ENCODE measurements at regions not wholly inside any gene's neighbourhood (a gene's known extent, or its start where the extent isn't known, plus 50 kb on each side); places are given as distances from the start of the nearest gene placed in this dataset.

DNA sequence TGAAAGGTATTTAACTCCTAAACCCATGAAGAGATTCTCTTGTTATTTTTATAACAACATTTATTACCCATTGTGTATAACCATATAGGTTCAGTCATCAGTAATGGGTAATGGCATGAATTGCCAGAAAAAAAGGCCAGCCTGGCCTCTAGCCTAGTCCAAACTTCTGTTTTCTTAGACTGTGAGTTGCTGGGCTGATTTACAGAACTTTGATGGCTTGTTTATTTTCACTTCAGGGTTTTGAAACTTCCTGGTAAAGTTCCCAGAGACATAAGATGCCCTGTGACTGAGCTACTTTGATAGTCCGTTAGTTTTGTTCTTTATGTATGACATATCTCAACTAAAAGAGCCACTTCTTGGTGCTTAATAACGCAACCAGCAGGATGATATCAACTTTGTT lies 164.8 kb downstream of the METTL4 start:
- DNase-seq (ENCODE audit: low read depth in 3 of 3, low spot score in 1 of 3): no peak

GRCh38 chr18:2407961-2408360 lies 163.3 kb downstream of the METTL4 start:
- no peak for DNase-seq (ENCODE audit: low read depth in 3 of 3, low spot score in 1 of 3)

GRCh38 chr18:2409906-2410305 lies 161.4 kb downstream of the METTL4 start:
- DNase-seq (ENCODE audit: low read depth in 3 of 3, low spot score in 1 of 3): no peak

DNA sequence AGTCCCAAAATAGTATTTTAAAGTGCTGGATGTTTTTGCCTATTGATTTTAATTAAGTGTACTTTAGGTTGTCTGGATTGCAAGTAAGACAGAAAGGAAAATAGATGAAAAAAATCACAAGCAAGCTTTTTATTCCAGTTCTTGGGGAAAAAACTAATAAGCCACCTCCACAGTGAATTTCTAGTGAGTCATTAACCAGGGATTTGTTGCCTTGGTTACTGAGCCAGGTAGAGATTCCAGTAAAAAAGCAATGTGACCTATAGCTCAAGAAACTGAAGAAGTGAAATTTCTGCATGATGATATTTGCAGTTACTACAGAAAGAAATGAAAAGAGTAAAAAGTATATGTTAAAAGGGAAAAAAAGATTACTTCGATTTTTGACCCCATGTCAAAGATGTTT lies 160.6 kb downstream of the METTL4 start:
- DNase-seq (ENCODE audit: low read depth in 3 of 3, low spot score in 1 of 3): no peak

GRCh38 chr18:2411381-2411960 lies 159.8 kb downstream of the METTL4 start:
- DNase-seq (ENCODE audit: low read depth in 3 of 3, low spot score in 1 of 3): no peak

DNA sequence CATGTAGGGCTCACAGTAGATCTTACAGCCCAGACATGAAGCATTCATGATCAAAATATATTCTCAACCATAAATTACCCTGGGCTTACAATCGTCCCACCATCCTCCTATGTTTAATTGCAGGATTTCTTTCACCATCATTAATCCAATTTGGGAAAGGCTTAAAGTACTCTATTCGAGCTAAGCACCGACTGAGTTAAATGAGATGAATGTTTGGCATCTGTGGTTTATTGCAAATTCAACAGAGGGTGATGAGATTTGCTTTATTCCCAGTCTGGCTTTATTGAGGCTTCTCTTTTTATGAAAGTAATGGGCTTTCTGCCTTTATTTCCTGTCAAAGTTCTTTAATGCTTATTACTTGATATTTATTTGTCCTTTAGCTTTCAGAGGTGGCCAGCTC lies 159.0 kb downstream of the METTL4 start:
- no peak for DNase-seq (ENCODE audit: low read depth in 3 of 3, low spot score in 1 of 3)

DNA sequence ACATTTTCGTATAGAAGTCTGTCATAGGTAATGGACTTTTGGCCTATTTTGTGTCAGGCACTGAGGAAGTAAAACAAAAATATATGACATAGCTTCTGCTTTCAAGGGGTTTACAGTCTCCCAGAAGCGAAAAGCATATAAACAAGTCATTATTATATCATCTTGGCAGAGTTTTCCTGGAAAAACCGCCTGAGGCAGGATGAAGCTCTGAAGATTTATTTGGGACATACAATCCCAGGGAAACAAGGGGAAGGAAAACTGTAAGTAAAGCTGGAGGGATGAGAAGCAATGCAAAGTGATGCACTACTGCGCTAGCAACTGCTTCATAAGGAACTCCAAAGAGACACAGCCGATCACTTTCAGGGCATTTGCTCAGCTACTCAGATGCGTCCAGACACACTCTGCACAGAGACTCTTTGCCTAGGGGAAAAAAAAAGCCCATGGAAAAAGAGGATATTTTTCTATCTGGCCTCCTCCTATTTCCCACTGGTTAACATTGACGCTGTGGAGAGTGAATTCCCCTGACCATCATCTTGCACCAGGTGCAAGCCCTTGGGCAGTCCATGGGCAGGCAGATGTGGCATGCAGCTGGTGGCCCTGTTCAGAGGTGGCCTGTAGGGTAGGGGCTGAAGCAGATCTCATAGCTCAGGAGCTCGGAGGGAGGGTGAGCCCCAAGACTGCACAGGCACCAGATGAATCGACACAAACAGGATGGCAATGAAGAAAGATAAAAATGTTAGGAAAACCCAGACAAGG lies 158.1 kb downstream of the METTL4 start:
- DNase-seq (ENCODE audit: low read depth in 3 of 3, low spot score in 1 of 3): no peak

GRCh38 chr18:2414235-2414634 lies 157.1 kb downstream of the METTL4 start:
- DNase-seq (ENCODE audit: low read depth in 3 of 3, low spot score in 1 of 3): no peak

GRCh38 chr18:2415656-2416055 lies 155.6 kb downstream of the METTL4 start:
- DNase-seq (ENCODE audit: low read depth in 3 of 3, low spot score in 1 of 3): no peak

GRCh38 chr18:2417861-2418610 lies 153.3 kb downstream of the METTL4 start:
- no peak for DNase-seq (ENCODE audit: low read depth in 3 of 3, low spot score in 1 of 3)

GRCh38 chr18:2420367-2420766 lies 150.9 kb downstream of the METTL4 start:
- no peak for DNase-seq (ENCODE audit: low read depth in 3 of 3, low spot score in 1 of 3)

DNA sequence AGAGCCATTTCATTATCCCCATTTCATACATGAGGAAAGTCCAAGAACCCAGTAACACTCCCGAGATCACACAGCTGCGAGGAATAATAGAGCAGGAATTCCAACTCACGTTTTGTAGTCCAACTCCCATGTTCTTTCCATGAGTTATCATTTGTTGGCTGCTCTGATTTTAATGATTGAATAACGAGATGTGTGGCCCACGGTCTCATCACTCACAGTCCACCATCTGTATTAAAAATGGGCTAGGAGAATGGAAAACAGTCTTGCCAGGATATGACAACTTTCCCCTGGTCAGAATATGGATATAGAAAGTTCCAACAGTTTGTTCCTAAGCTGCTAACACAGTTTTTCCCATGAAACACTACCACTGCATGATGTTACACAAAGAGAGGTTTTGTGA lies 147.5 kb downstream of the METTL4 start:
- no peak for DNase-seq (ENCODE audit: low read depth in 3 of 3, low spot score in 1 of 3)

DNA sequence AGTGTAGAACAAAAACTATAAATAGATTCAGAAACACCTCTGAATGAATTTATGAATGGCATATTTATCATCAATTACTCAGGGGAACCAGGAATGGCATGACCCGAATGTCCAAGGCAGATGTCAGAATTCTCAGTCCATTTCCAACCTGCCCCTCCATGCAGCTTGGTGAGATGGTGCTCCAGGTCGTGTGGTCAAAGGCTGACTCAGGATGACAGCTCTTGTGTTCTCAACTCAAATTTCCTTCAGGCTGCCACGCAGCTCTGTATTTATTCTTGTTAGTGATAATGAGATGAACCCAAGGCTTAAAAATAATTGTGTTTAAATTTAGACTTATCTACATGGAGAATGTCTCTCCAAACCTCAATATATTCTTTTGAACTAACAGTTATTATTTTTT lies 146.9 kb downstream of the METTL4 start:
- DNase-seq (ENCODE audit: low read depth in 3 of 3, low spot score in 1 of 3): no peak

- no peak for DNase-seq (ENCODE audit: low read depth in 3 of 3, low spot score in 1 of 3)
Observed at GRCh38 chr18:2425426-2426317, 145.6 kb downstream of the METTL4 start.

DNA sequence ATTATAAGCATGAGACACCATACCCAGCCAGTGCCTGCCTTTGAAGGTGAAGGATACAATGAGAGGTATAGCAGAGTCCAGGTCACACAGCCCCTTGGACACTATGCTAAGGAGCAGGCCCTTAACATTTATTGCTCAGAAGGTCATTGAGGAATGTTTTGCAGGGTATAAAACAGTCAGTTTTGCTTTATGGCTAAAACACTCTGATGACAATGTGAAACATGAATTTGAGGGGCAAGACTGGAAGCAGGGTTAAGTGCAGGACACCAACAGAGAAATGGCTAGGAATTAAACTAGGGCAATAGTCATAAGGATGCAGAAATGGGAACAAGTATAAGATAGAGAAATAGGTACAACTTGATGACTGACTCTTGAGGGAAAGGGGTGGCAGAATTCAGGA lies 141.1 kb downstream of the METTL4 start:
- DNase-seq (ENCODE audit: low read depth in 3 of 3, low spot score in 1 of 3): no peak

GRCh38 chr18:2431806-2432205 lies 139.5 kb downstream of the METTL4 start:
- no peak for DNase-seq (ENCODE audit: low read depth in 3 of 3, low spot score in 1 of 3)

DNA sequence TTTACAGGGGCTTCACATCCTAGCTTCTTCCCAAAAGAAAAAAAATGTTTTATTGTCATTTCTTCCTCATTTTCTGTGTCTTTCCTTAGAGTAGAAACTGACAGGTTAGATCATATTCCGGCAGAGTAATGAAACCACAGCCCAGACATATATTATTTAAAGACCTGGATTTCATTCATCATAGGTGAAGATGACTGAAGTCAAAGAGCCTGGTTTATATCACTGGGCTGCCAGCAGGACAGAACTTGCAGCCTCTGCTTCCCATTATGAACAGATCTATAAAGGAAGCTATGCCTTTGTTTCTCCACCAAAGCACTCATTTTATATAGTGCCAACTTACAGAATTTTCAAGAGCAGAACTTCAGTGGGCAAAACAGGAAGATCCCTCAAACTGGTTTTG lies 137.9 kb downstream of the METTL4 start:
- DNase-seq (ENCODE audit: low read depth in 3 of 3, low spot score in 1 of 3): no peak

GRCh38 chr18:2441544-2441943 lies 129.8 kb downstream of the METTL4 start:
- DNase-seq (ENCODE audit: low read depth in 3 of 3, low spot score in 1 of 3): no peak

GRCh38 chr18:2442006-2442405 lies 129.3 kb downstream of the METTL4 start:
- DNase-seq (ENCODE audit: low read depth in 3 of 3, low spot score in 1 of 3): no peak

GRCh38 chr18:2442726-2443275 lies 128.5 kb downstream of the METTL4 start:
- DNase-seq (ENCODE audit: low read depth in 3 of 3, low spot score in 1 of 3): no peak
